BE2C (cell line): ENCODE measurements at regions not wholly inside any gene's neighbourhood (a gene's known extent, or its start where the extent isn't known, plus 50 kb on each side); places are given as distances from the start of the nearest gene placed in this dataset.

Experiments
- DNase-seq: peaks from one replicate; pipeline ENCODE4 v3.0.0-alpha.2; 2020
- H3K27me3 ChIP-seq: fragments of 250-450 bp; sonication (Bioruptor Pico); 2 replicates; pipeline ENCODE4 v1.5.1; 2020; ENCODE audit warnings: mild to moderate bottlenecking
- H3K36me3 ChIP-seq: fragments of 250-450 bp; sonication (Bioruptor Pico); 2 replicates; pipeline ENCODE4 v1.5.1; 2020; ENCODE audit warnings: mild to moderate bottlenecking
- H3K4me1 ChIP-seq: fragments of 250-450 bp; sonication (Bioruptor Pico); 2 replicates; pipeline ENCODE4 v1.5.1; 2020
- H3K4me3 ChIP-seq: 2 replicates; pipeline ENCODE4 v1.5.1; 2011; ENCODE audit warnings: low read depth, low read length
- H3K9me3 ChIP-seq: fragments of 250-450 bp; sonication (Bioruptor Pico); 2 replicates; pipeline ENCODE4 v1.5.1; 2020
- CTCF ChIP-seq: IDR thresholded peaks from 2 replicates; pipeline ENCODE4 v1.5.1; 2012; ENCODE audit warnings: mild to moderate bottlenecking, low read depth, low read length

- Histone ChIP-seq H3K27me3 (no peaks in the 10 kb centered on the region), H3K4me3 (no peak overlapping the region), H3K36me3 (no peaks in the 10 kb centered on the region), H3K9me3 (no peaks in the 10 kb centered on the region), H3K4me1 (no peaks in the 10 kb centered on the region)
- TF ChIP-seq CTCF = no peak
- DNase-seq = no peak
Observed at GRCh38 chr18:59758837-59759236, 61.6 kb upstream of the CCBE1 start.

GRCh38 chr18:59758106-59758505 is 60.9 kb upstream of the CCBE1 start:
- no peaks in the 10 kb centered on the region for H3K27me3 ChIP-seq
- H3K9me3 ChIP-seq = no peaks in the 10 kb centered on the region
- no peak for DNase-seq
- H3K4me3 ChIP-seq = no peak overlapping the region
- no peaks in the 10 kb centered on the region for H3K36me3 ChIP-seq
- no peak for TF ChIP-seq CTCF
- H3K4me1 ChIP-seq = no peaks in the 10 kb centered on the region

- Histone ChIP-seq H3K4me1 (no peaks in the 10 kb centered on the region), H3K9me3 (no peaks in the 10 kb centered on the region), H3K4me3 (no peak overlapping the region), H3K36me3 (no peaks in the 10 kb centered on the region), H3K27me3 (no peaks in the 10 kb centered on the region)
- TF ChIP-seq CTCF = no peak
- DNase-seq = no peak
Observed at GRCh38 chr18:59752666-59753065, 55.4 kb upstream of the CCBE1 start.

DNA sequence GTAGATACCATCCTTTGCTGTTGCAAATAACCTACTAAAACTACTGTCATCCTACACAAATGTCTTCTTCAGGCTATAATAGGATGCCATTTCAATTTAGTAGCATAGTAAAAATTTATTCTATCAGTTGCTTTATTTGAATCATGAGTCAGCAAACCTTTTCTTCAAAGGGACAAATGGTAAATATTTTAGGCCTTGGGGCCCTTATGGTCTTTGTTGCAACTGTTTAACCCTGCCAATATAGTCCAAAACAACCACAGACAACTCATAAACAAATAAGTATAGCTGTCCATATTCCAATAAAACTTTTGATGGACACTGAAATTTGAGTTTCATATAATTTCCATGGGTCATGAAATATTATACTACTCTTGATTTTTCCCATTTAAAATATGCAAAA is 54.0 kb upstream of the CCBE1 start:
- H3K27me3 ChIP-seq = no peaks in the 10 kb centered on the region
- TF ChIP-seq CTCF = no peak
- H3K4me3 ChIP-seq = no peak overlapping the region
- no peaks in the 10 kb centered on the region for H3K9me3 ChIP-seq
- DNase-seq = no peak
- H3K36me3 ChIP-seq = no peaks in the 10 kb centered on the region
- no peaks in the 10 kb centered on the region for H3K4me1 ChIP-seq

DNA sequence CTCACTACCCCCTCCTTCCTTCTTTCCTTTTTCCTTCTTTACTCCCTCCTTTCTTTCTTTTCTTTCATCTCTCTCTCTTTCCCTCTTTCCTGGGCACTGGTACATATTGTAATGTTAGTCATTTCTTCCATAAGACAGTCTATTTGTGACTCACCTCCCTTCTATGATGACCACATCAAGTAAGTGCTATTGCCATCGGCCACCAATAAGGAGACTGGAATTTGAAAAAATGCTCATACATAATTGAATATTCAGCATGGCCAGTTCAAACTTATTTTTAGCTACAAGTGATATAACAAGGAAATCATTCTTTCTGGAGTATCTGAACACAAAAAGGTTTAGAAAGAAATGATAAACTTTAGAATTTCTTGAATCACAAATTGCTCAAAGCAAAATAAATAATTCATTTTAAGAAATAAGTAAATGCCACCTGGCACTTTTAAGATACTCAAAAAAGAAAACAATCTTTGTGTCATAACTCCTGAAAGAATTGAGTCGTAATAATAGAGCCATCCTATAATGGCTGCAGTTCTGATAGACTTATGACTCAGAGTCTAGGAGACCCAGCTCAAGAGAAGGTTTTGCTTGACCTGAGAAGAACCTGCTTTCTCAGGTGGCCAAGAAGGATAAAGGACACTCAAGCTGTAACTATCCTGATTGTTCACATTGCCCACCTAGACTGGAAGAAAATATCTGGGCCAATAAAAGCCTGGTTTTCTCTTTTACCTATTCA is 51.6 kb upstream of the CCBE1 start:
- Histone ChIP-seq H3K27me3 (no peaks in the 10 kb centered on the region), H3K9me3 (no peaks in the 10 kb centered on the region), H3K4me1 (no peaks in the 10 kb centered on the region), H3K4me3 (no peak overlapping the region), H3K36me3 (no peaks in the 10 kb centered on the region)
- no peak for DNase-seq
- TF ChIP-seq CTCF = no peak
